DND-41 (cell line): ENCODE measurements at regions not wholly inside any gene's neighbourhood (a gene's known extent, or its start where the extent isn't known, plus 50 kb on each side); places are given as distances from the start of the nearest gene placed in this dataset.

Source experiments
- ATAC-seq: fragments of 200-7000 bp; cut with Tn5 transposase; 3 replicates; pipeline ENCODE4 v1.9.1; 2021; ENCODE audit warnings: low read depth; ENCODE audit not compliant: insufficient read depth
- DNase-seq: peaks from one replicate; pipeline ENCODE4 v3.0.0-alpha.2; 2020
- H2AFZ ChIP-seq: 2 replicates; pipeline ENCODE4 v1.6.0; 2012; ENCODE audit warnings: low read depth, low read length
- H3K27ac ChIP-seq: 2 replicates; pipeline ENCODE4 v1.5.1; 2012; ENCODE audit warnings: low read length, inconsistent platforms
- H3K27me3 ChIP-seq: fragments of 200-600 bp; sonication (generic); 2 replicates; pipeline ENCODE4 v1.6.0; 2012; ENCODE audit warnings: low read length, mild to moderate bottlenecking, inconsistent platforms; ENCODE audit not compliant: insufficient read depth, poor library complexity
- H3K36me3 ChIP-seq: 2 replicates; pipeline ENCODE4 v1.5.1; 2012; ENCODE audit warnings: low read length, inconsistent platforms; ENCODE audit not compliant: insufficient read depth
- H3K4me1 ChIP-seq: 2 replicates; pipeline ENCODE4 v1.5.1; 2012; ENCODE audit warnings: mild to moderate bottlenecking, low read length; ENCODE audit not compliant: insufficient read depth
- H3K4me2 ChIP-seq: 2 replicates; pipeline ENCODE4 v1.6.0; 2012; ENCODE audit warnings: mild to moderate bottlenecking, moderate library complexity, low read length, inconsistent platforms; ENCODE audit not compliant: insufficient read depth
- H3K4me3 ChIP-seq, 2 experiments: fragments of 200-600 bp in 1 of 2; shearing (Covaris generic) in 1 of 2; 2 replicates each; pipeline ENCODE4 v1.5.1; 2012 to 2016; ENCODE audit warnings: inconsistent platforms in 2 of 2, low read length in 2 of 2, mild to moderate bottlenecking in 2 of 2, low read depth in 1 of 2, moderate library complexity in 1 of 2
- H3K79me2 ChIP-seq: 2 replicates; pipeline ENCODE4 v1.6.0; 2012; ENCODE audit warnings: low read length, inconsistent platforms; ENCODE audit not compliant: insufficient read depth
- H3K9ac ChIP-seq: 2 replicates; pipeline ENCODE4 v1.6.0; 2012; ENCODE audit warnings: low read depth, mild to moderate bottlenecking, inconsistent platforms, low read length, moderate library complexity
- H3K9me3 ChIP-seq: 2 replicates; pipeline ENCODE4 v1.5.1; 2012; ENCODE audit warnings: low read length, moderate library complexity, mild to moderate bottlenecking, inconsistent platforms; ENCODE audit not compliant: insufficient read depth, severe bottlenecking
- H4K20me1 ChIP-seq: 2 replicates; pipeline ENCODE4 v1.6.0; 2012; ENCODE audit warnings: low read length; ENCODE audit not compliant: insufficient read depth
- CTCF ChIP-seq: IDR thresholded peaks from 2 replicates; pipeline ENCODE4 v1.5.1; 2012; ENCODE audit warnings: borderline replicate concordance, low read length, moderate library complexity, mild to moderate bottlenecking; ENCODE audit not compliant: poor library complexity, severe bottlenecking; ENCODE audit errors: extremely low read depth
- EZH2 ChIP-seq: IDR thresholded peaks from 3 replicates; pipeline ENCODE4 v1.6.1; 2012; ENCODE audit warnings: borderline replicate concordance, low read depth, mild to moderate bottlenecking, moderate library complexity, low read length, inconsistent platforms; ENCODE audit not compliant: severe bottlenecking

GRCh38 chr13:21998279-21998990 lies 327.6 kb downstream of the FGF9 start:
- TF ChIP-seq EZH2 = no peak
- no peak for TF ChIP-seq CTCF
- Histone ChIP-seq H3K27me3 (peaks cover 14% of the 10 kb centered on the region), H3K9me3 (no peaks in the 10 kb centered on the region), H3K4me2 (no peak overlapping the region), H2AFZ (no peak overlapping the region), H3K4me3 (no peak overlapping the region), H3K36me3 (no peaks in the 10 kb centered on the region), H3K79me2 (no peaks in the 10 kb centered on the region), H3K9ac (no peak overlapping the region), H3K27ac (no peak overlapping the region), H3K4me1 (no peaks in the 10 kb centered on the region), H4K20me1 (no peaks in the 10 kb centered on the region)
- DNase-seq = no peak
- no peak for ATAC-seq

- H3K4me2 ChIP-seq = no peak overlapping the region
- no peak overlapping the region for H3K9ac ChIP-seq
- ATAC-seq = no peak
- H3K27me3 ChIP-seq = peaks cover 17% of the 10 kb centered on the region
- no peak for DNase-seq
- H3K79me2 ChIP-seq = no peaks in the 10 kb centered on the region
- TF ChIP-seq EZH2 = no peak
- no peak for TF ChIP-seq CTCF
- no peak overlapping the region for H2AFZ ChIP-seq
- H3K9me3 ChIP-seq = no peaks in the 10 kb centered on the region
- H3K27ac ChIP-seq = no peak overlapping the region
- no peaks in the 10 kb centered on the region for H3K4me1 ChIP-seq
- no peaks in the 10 kb centered on the region for H4K20me1 ChIP-seq
- H3K4me3 ChIP-seq = no peak overlapping the region
- H3K36me3 ChIP-seq = no peaks in the 10 kb centered on the region
These were observed 328.8 kb downstream of the FGF9 start for GRCh38 chr13:21999666-22000065.

- no peak for ATAC-seq
- no peak overlapping the region for H3K4me3 ChIP-seq
- no peak overlapping the region for H3K9ac ChIP-seq
- H3K36me3 ChIP-seq = no peaks in the 10 kb centered on the region
- no peak overlapping the region for H3K27ac ChIP-seq
- H3K4me2 ChIP-seq = no peak overlapping the region
- no peak overlapping the region for H2AFZ ChIP-seq
- H3K9me3 ChIP-seq = no peaks in the 10 kb centered on the region
- H3K27me3 ChIP-seq = peaks cover 17% of the 10 kb centered on the region
- no peak for TF ChIP-seq EZH2
- TF ChIP-seq CTCF = no peak
- no peaks in the 10 kb centered on the region for H3K4me1 ChIP-seq
- H4K20me1 ChIP-seq = no peaks in the 10 kb centered on the region
- DNase-seq = no peak
- H3K79me2 ChIP-seq = no peaks in the 10 kb centered on the region
These were observed 329.3 kb downstream of the FGF9 start for GRCh38 chr13:22000191-22000590.

- DNase-seq (no peak), ATAC-seq (no peak)
- H3K9ac ChIP-seq = no peak overlapping the region
- H3K4me3 ChIP-seq = no peak overlapping the region
- H4K20me1 ChIP-seq = no peaks in the 10 kb centered on the region
- H3K4me2 ChIP-seq = no peak overlapping the region
- no peaks in the 10 kb centered on the region for H3K9me3 ChIP-seq
- H3K36me3 ChIP-seq = no peaks in the 10 kb centered on the region
- peaks cover 17% of the 10 kb centered on the region for H3K27me3 ChIP-seq
- TF ChIP-seq CTCF (no peak), EZH2 (no peak)
- no peak overlapping the region for H2AFZ ChIP-seq
- H3K4me1 ChIP-seq = no peaks in the 10 kb centered on the region
- H3K79me2 ChIP-seq = no peaks in the 10 kb centered on the region
- no peak overlapping the region for H3K27ac ChIP-seq
These were observed 330.5 kb downstream of the FGF9 start for GRCh38 chr13:22001336-22001735.
